ENCODE measurements at regions not wholly inside any gene's neighbourhood (a gene's known extent, or its start where the extent isn't known, plus 50 kb on each side); places are given as distances from the start of the nearest gene placed in this dataset.

DNA sequence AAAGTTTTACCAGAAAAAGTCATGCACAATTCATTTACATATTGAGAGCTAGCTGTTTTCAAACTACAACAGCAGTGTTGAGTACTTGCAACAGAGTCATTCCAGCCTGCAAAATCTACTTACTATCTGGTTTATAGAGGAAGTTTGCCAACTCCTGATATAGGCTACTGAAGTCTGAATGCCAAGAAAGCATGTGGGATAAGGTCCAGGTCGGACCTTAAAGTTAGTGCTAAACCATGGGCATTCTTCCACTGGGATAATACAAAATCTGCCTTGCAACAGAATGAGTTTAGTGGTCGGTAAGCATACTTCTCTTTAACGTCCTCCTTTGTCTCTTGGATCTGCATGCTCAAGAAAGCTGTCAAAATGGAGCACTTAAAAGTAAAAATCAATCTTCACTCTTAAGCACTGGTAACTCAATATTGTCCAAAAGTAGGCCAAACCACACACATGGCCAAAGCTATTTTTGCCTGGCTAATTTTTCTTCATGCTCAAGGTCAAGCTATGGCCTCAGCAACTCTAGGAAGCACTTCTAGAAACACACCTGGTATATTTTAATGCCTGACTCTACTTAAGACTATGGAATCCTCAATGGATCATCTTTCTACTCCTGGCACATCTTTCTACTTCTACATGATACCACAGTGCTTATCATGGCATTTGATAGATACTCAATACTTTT is 364.9 kb upstream of the KITLG start:
- Histone ChIP-seq H3K4me3 (no peak overlapping the region), H3K27me3 (no peaks in the 10 kb centered on the region), H3K9me3 (no peaks in the 10 kb centered on the region), H3K4me1 (no peaks in the 10 kb centered on the region), H3K27ac (no peak overlapping the region), H3K36me3 (no peaks in the 10 kb centered on the region)
- intact Hi-C loops (cut with DNase I; ENCODE audit: low total_unique reads), result no loop called here
- TF ChIP-seq, protein P1, sequence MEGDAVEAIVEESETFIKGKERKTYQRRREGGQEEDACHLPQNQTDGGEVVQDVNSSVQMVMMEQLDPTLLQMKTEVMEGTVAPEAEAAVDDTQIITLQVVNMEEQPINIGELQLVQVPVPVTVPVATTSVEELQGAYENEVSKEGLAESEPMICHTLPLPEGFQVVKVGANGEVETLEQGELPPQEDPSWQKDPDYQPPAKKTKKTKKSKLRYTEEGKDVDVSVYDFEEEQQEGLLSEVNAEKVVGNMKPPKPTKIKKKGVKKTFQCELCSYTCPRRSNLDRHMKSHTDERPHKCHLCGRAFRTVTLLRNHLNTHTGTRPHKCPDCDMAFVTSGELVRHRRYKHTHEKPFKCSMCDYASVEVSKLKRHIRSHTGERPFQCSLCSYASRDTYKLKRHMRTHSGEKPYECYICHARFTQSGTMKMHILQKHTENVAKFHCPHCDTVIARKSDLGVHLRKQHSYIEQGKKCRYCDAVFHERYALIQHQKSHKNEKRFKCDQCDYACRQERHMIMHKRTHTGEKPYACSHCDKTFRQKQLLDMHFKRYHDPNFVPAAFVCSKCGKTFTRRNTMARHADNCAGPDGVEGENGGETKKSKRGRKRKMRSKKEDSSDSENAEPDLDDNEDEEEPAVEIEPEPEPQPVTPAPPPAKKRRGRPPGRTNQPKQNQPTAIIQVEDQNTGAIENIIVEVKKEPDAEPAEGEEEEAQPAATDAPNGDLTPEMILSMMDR (IDR thresholded peaks at IDR 0.05), result no peak
- no peak for TF ChIP-seq POLR2A (IDR thresholded peaks at IDR 0.05)
- DNase-seq, result no peak

DNA sequence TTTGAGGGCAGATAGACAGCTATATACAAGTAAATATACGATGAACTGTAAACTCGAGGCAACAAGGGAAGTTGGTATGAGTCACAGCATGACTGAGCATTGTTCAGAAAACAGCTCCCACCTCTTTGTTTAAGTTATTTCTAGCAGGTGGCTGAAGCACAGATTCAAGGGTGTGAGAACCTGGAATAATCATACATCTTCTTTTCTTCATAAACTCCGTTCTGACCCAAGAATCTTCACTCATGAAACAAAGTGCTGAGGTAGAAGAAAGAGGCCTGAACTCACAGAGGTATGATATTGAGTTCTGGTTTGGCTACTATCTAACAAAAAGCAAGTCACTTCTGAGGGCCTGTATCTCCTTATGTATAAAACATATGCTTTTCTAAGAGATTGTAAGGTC is 364.1 kb upstream of the KITLG start:
- H3K4me3 ChIP-seq, result no peak overlapping the region

DNA sequence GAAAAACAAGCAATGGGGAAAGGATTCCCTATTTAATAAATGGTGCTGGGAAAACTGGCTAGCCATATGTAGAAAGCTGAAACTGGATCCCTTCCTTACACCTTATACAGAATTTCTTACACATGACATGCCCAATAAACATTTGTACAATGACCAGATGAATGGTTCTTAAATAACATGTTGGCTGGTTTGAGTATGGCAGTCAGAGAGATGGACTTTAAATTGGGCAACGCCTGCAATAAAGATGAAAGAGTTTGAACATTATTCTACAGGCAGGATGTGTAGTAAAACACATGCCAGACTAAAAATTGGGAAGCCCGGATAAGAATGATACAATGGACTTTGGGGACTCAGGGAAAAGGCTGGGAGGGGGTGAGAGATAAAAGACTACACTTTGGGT is 360.6 kb upstream of the KITLG start:
- no peaks in the 10 kb centered on the region for H3K4me1 ChIP-seq
- no peaks in the 10 kb centered on the region for H3K9me3 ChIP-seq
- no peak for DNase-seq
- TF ChIP-seq POLR2A (IDR thresholded peaks at IDR 0.05), result no peak
- TF ChIP-seq, protein P1 (IDR thresholded peaks at IDR 0.05), result no peak
- no peaks in the 10 kb centered on the region for H3K27me3 ChIP-seq
- no peaks in the 10 kb centered on the region for H3K36me3 ChIP-seq
- intact Hi-C loops (cut with DNase I; ENCODE audit: low total_unique reads), result no loop called here
- H3K27ac ChIP-seq, result no peak overlapping the region
- H3K4me3 ChIP-seq, result no peak overlapping the region

More for the DNA sequence above, 364.1 kb upstream of the KITLG start:
- no peak for DNase-seq
- intact Hi-C loops (cut with DNase I; ENCODE audit: low total_unique reads), result no loop called here
- Histone ChIP-seq H3K9me3 (no peaks in the 10 kb centered on the region), H3K36me3 (no peaks in the 10 kb centered on the region), H3K27me3 (no peaks in the 10 kb centered on the region), H3K27ac (no peak overlapping the region), H3K4me1 (no peaks in the 10 kb centered on the region)
- TF ChIP-seq POLR2A (IDR thresholded peaks at IDR 0.05), result no peak
- TF ChIP-seq, protein P1 (IDR thresholded peaks at IDR 0.05), result no peak

DNA sequence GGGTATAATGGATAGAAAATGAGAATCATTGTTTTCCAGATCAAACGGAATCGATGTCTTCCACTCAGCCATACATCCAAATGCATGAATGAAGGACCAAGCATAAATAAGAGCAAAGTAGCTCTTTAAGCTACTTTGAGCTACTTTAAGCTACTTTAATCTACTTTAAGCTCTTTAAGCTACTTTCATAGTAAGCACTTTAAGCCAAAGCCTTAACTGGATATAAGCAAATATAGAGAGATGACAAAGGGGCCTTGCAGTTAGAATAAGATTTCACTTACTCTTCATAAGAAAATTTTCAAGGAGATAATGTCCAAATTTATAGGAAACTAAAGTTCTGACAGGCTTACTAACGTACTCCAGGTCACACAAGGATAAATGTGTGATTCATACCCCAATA is 355.6 kb upstream of the KITLG start:
- Histone ChIP-seq H3K27me3 (no peaks in the 10 kb centered on the region), H3K4me1 (no peaks in the 10 kb centered on the region), H3K4me3 (no peak overlapping the region), H3K9me3 (no peaks in the 10 kb centered on the region), H3K27ac (no peak overlapping the region), H3K36me3 (no peaks in the 10 kb centered on the region)
- TF ChIP-seq, protein P1 (IDR thresholded peaks at IDR 0.05), result no peak
- no peak for TF ChIP-seq POLR2A (IDR thresholded peaks at IDR 0.05)
- intact Hi-C loops (cut with DNase I; ENCODE audit: low total_unique reads), result no loop called here
- DNase-seq, result no peak

DNA sequence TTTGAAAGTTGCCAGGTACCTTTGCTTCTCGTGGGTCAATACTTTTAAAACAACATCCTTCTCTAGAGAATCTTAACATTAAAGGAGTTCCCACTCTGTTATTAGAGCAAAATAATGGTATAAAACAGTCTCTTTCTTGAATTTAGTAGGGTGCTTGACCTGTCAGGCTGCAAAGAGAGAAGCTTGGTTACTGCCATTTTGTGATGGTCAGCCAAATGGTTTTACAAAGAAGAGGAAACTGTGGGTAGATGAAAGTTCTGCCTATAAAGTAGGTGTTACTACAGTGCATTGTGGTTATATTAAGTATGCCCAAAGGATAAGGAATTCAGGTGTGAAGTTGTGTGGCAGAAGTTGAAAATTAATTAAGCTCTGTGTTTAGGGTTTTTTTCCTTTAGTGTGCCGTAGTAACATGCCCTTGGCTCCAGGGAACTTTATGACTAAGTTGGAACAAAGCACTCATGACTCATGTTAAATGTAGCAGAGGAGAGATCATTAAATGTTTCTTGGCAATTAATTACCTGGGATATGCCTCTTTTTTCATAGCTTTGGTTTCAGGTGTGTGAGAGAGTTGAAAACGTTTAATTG is 354.0 kb upstream of the KITLG start:
- no peak overlapping the region for H3K4me3 ChIP-seq
- no peaks in the 10 kb centered on the region for H3K4me1 ChIP-seq
- TF ChIP-seq, protein P1 (IDR thresholded peaks at IDR 0.05), result no peak
- no peak for TF ChIP-seq POLR2A (IDR thresholded peaks at IDR 0.05)
- H3K27me3 ChIP-seq, result no peaks in the 10 kb centered on the region
- intact Hi-C loops (cut with DNase I; ENCODE audit: low total_unique reads), result no loop called here
- no peak overlapping the region for H3K27ac ChIP-seq
- no peak for DNase-seq
- H3K9me3 ChIP-seq, result no peaks in the 10 kb centered on the region
- no peaks in the 10 kb centered on the region for H3K36me3 ChIP-seq
